RWPE2 (cell line): ENCODE measurements at regions not wholly inside any gene's neighbourhood (a gene's known extent, or its start where the extent isn't known, plus 50 kb on each side); places are given as distances from the start of the nearest gene placed in this dataset.

Experiments used
- ATAC-seq: fragments of 200-7000 bp; cut with Tn5 transposase; 3 replicates; pipeline ENCODE4 v1.9.1; 2021; ENCODE audit warnings: low read depth
- DNase-seq: peaks from one replicate; pipeline ENCODE4 v3.0.0-alpha.2; 2020; ENCODE audit warnings: low spot score
- H3K27ac ChIP-seq: fragments of 450-650 bp; 2 replicates; pipeline ENCODE4 v1.5.1; 2017; ENCODE audit warnings: mild to moderate bottlenecking; ENCODE audit not compliant: poor library complexity, severe bottlenecking
- H3K27me3 ChIP-seq: fragments of 250-450 bp; sonication (Bioruptor Pico); 2 replicates; pipeline ENCODE4 v1.5.1; 2021; ENCODE audit warnings: mild to moderate bottlenecking, moderate library complexity; ENCODE audit not compliant: insufficient read depth, poor library complexity, severe bottlenecking
- H3K36me3 ChIP-seq: fragments of 250-450 bp; sonication (Bioruptor Pico); 2 replicates; pipeline ENCODE4 v1.5.1; 2020; ENCODE audit warnings: low read depth, mild to moderate bottlenecking, moderate library complexity
- H3K4me1 ChIP-seq: fragments of 250-450 bp; sonication (Bioruptor Pico); 2 replicates; pipeline ENCODE4 v1.5.1; 2021; ENCODE audit warnings: mild to moderate bottlenecking, moderate library complexity; ENCODE audit not compliant: insufficient read depth, poor library complexity, severe bottlenecking
- H3K4me3 ChIP-seq: fragments of 250-450 bp; sonication (Bioruptor Pico); 2 replicates; pipeline ENCODE4 v1.5.1; 2021; ENCODE audit warnings: mild to moderate bottlenecking, moderate library complexity; ENCODE audit not compliant: severe bottlenecking
- H3K9me3 ChIP-seq: fragments of 250-450 bp; sonication (Bioruptor Pico); 2 replicates; pipeline ENCODE4 v1.5.1; 2021; ENCODE audit warnings: mild to moderate bottlenecking, moderate library complexity; ENCODE audit not compliant: severe bottlenecking
- CTCF ChIP-seq: fragments of 450-650 bp; IDR thresholded peaks from one replicate; pipeline ENCODE4 v1.5.1; 2017; ENCODE audit warnings: mild to moderate bottlenecking, moderate library complexity; ENCODE audit not compliant: poor library complexity, severe bottlenecking

DNA sequence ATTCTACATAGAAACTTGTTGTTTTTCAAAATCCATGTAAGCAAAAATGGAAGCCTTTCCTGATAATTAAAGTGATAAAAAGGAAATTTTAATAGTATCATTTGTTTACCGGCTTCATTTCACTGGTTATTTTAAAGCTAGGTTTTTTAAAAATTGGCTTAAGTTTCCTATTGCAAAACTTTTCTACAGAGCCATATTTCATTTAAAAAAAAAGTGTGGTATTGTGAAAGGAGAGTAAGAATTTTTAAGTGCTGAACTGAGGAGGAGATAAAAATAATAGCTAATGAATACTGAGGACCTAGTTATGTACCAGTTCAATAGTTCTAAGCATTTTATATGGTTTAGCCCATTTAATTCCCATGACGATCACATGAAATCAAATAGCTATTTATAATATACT is 172.2 kb upstream of the COL1A2 start:
- Histone ChIP-seq H3K27ac (no peak overlapping the region), H3K4me1 (peaks cover 3% of the 10 kb centered on the region), H3K36me3 (no peaks in the 10 kb centered on the region), H3K27me3 (no peaks in the 10 kb centered on the region), H3K4me3 (no peak overlapping the region), H3K9me3 (no peaks in the 10 kb centered on the region)
- ATAC-seq (no peak), DNase-seq (no peak)
- TF ChIP-seq CTCF: no peak

GRCh38 chr7:94223375-94224084 is 171.2 kb upstream of the COL1A2 start:
- TF ChIP-seq CTCF: peak; percentile 57
- Histone ChIP-seq H3K9me3 (no peaks in the 10 kb centered on the region), H3K27me3 (no peaks in the 10 kb centered on the region), H3K4me3 (no peak overlapping the region), H3K4me1 (peaks cover 3% of the 10 kb centered on the region), H3K36me3 (no peaks in the 10 kb centered on the region), H3K27ac (no peak overlapping the region)
- no peak for DNase-seq
- ATAC-seq: peak; percentile 67

DNA sequence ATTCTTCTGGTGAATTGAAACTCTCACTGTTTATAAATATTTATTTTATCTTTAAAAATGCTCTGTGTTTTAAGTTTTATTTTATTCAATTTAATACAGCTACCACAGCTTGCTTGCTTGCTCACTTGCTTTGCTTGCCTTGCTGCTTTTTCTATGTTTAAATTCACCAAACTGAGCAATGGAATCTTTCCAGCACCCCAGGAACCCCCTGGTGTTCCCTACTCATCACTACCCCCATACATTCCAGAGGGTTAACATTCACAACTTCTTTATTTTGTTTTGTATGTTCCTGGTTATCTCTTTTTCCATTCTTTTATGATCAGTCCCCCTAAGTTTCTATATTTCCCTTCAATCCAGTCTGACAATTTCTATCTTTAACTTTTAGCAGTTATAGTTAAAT is 166.5 kb upstream of the COL1A2 start:
- Histone ChIP-seq H3K27ac (no peak overlapping the region), H3K4me3 (no peak overlapping the region), H3K4me1 (peaks cover 3% of the 10 kb centered on the region), H3K9me3 (no peaks in the 10 kb centered on the region), H3K36me3 (no peaks in the 10 kb centered on the region), H3K27me3 (no peaks in the 10 kb centered on the region)
- TF ChIP-seq CTCF: no peak
- ATAC-seq: no peak
- no peak for DNase-seq

DNA sequence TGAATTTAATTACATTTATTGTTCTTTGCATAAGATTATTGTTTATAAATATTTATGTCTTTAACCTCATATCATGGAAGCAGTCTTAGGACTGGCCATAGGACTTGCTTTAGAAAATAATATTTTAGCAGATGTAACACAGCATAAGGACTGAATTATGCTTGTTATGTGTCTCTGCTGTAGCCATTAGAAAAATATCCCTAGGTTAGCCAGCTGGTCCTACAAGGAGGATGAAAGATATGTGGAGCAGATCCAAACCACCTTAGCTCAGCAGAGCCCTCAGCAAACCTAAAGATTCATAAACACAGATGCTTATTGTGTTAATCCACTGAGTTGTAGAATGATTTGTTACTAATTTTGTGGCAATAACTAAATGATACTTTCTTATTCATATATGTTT is 166.0 kb upstream of the COL1A2 start:
- H3K4me3 ChIP-seq: no peak overlapping the region
- no peak overlapping the region for H3K27ac ChIP-seq
- no peak for DNase-seq
- no peaks in the 10 kb centered on the region for H3K36me3 ChIP-seq
- H3K27me3 ChIP-seq: no peaks in the 10 kb centered on the region
- no peak for ATAC-seq
- H3K4me1 ChIP-seq: peaks cover 3% of the 10 kb centered on the region
- no peak for TF ChIP-seq CTCF
- no peaks in the 10 kb centered on the region for H3K9me3 ChIP-seq

DNA sequence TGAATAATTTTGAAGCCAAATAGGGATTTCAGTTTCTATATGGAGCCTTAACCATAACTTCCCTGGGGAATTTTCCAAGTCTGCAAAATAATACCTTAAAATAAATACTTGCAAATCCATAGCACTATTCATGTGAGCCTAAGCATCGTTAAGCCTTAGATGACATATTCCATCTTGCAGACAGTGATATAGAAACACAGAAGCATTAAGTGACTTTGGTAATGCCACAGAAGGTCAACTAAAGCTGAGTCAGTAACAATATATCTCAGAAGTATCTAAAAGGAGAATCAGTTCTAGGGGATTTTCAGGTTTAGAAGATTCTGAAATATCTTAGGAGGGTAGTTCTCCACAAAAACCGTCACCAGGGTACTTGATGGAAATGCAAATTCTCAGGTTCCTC is 163.4 kb upstream of the COL1A2 start:
- no peak for ATAC-seq
- H3K27me3 ChIP-seq: no peaks in the 10 kb centered on the region
- no peaks in the 10 kb centered on the region for H3K9me3 ChIP-seq
- DNase-seq: no peak
- no peak overlapping the region for H3K4me3 ChIP-seq
- TF ChIP-seq CTCF: no peak
- no peak overlapping the region for H3K27ac ChIP-seq
- H3K4me1 ChIP-seq: peaks cover 3% of the 10 kb centered on the region
- H3K36me3 ChIP-seq: no peaks in the 10 kb centered on the region
